ENCODE measurements at regions not wholly inside any gene's neighbourhood (a gene's known extent, or its start where the extent isn't known, plus 50 kb on each side); places are given as distances from the start of the nearest gene placed in this dataset.

- no peak for TF ChIP-seq ZBTB11 (CRISPR knock-in tag; IDR thresholded peaks at IDR 0.05)
- TF ChIP-seq ZNF347 (CRISPR knock-in tag; IDR thresholded peaks at IDR 0.05; ENCODE audit: low read depth) = no peak
Measured at GRCh38 chrX:87265518-87265917, 252.1 kb upstream of the KLHL4 start (continued).

GRCh38 chrX:87272491-87272890 is 245.1 kb upstream of the KLHL4 start:
- BruUV-seq (replicated peaks) = no TSS peak
- Histone ChIP-seq H3K9me1 (ENCODE audit: control insufficient read depth, insufficient read depth, low read length) (no peaks in the 10 kb centered on the region), H3K4me2 (ENCODE audit: insufficient read depth, low read length) (no peak overlapping the region), H2AFZ (ENCODE audit: low read depth, low read length) (no peak overlapping the region), H3K9ac (ENCODE audit: insufficient read depth in 1 of 2, low read depth in 2 of 2, low read length in 2 of 2) (no peak overlapping the region), H3K27me3 (ENCODE audit: control insufficient read depth in 2 of 2, insufficient read depth in 2 of 2, low read length in 2 of 2) (no peaks in the 10 kb centered on the region), H3K9me3 (replicated peaks; ENCODE audit: control insufficient read depth, insufficient read depth, low read depth, low read length) (no peaks in the 10 kb centered on the region), H3K4me1 (replicated peaks in 1 of 2; ENCODE audit: control insufficient read depth in 2 of 2, insufficient read depth in 2 of 2, low read length in 2 of 2) (no peaks in the 10 kb centered on the region), H3K4me3 (no peak overlapping the region), H3K36me3 (ENCODE audit: control insufficient read depth, insufficient read depth, low read length) (no peaks in the 10 kb centered on the region), H3K79me2 (ENCODE audit: control insufficient read depth, insufficient read depth, low read length) (no peaks in the 10 kb centered on the region), H3K27ac (ENCODE audit: extremely low read depth, low read depth, low read length) (no peak overlapping the region), H4K20me1 (replicated peaks; ENCODE audit: control insufficient read depth, insufficient read depth, low read length) (no peaks in the 10 kb centered on the region)
- intact Hi-C loops (cut with micrococcal nuclease) = no loop called here
- POLR2A ChIA-PET = no interaction called here
- ATAC-seq (no peak), FAIRE-seq (no peak), DNase-seq (ENCODE audit: extremely low read depth in 1 of 4, low spot score in 3 of 4) (no peak)
- CTCF ChIA-PET (ENCODE audit: low intra/inter-chr PET ratio) = no interaction called here
- in situ Hi-C loops (cut with MboI) = no loop called here
- no peak for TF ChIP-seq ZKSCAN8 (CRISPR knock-in tag; IDR thresholded peaks at IDR 0.05)
- TF ChIP-seq PURB (CRISPR knock-in tag; IDR thresholded peaks at IDR 0.05; ENCODE audit: low read depth) = no peak
- no peak for TF ChIP-seq TRIM24 (IDR thresholded peaks at IDR 0.05)
- no peak for TF ChIP-seq ZNF224 (CRISPR knock-in tag; IDR thresholded peaks at IDR 0.05)
- TF ChIP-seq SRSF7 (optimal IDR thresholded peaks at IDR 0.05; ENCODE audit: low read depth, low read length) = no peak
- TF ChIP-seq ILF3 (IDR thresholded peaks at IDR 0.05; ENCODE audit: borderline replicate concordance) = no peak
- no peak for TF ChIP-seq MEF2A (IDR thresholded peaks at IDR 0.05; ENCODE audit: control insufficient read depth, low read depth, low read length)
- TF ChIP-seq U2AF1 (optimal IDR thresholded peaks at IDR 0.05; ENCODE audit: low read depth, low read length) = no peak
- no peak for TF ChIP-seq ZNF445 (CRISPR knock-in tag; IDR thresholded peaks at IDR 0.05; ENCODE audit: low read depth)
- TF ChIP-seq ZNF408 (CRISPR knock-in tag; IDR thresholded peaks at IDR 0.05; ENCODE audit: low read depth) = no peak
- TF ChIP-seq ZNF740 (CRISPR knock-in tag; IDR thresholded peaks at IDR 0.05) = no peak
- no peak for TF ChIP-seq ZNF740 (tag; IDR thresholded peaks at IDR 0.05)
